AG09319 (cell line): ENCODE measurements at regions not wholly inside any gene's neighbourhood (a gene's known extent, or its start where the extent isn't known, plus 50 kb on each side); places are given as distances from the start of the nearest gene placed in this dataset.

Source experiments
- DNase-seq: peaks from one replicate; pipeline ENCODE4 v3.0.0-alpha.2; 2010; ENCODE audit warnings: low read depth; ENCODE audit errors: extremely low read depth
- CTCF ChIP-seq: IDR thresholded peaks from 2 replicates; pipeline ENCODE4 v1.5.1; 2011; ENCODE audit warnings: low read depth, mild to moderate bottlenecking, inconsistent platforms, low read length, moderate library complexity

GRCh38 chr1:234841710-234842231 is 231.8 kb upstream of the IRF2BP2 start:
- no peak for DNase-seq
- no peak for TF ChIP-seq CTCF

GRCh38 chr1:234841281-234841680 is 231.3 kb upstream of the IRF2BP2 start:
- no peak for TF ChIP-seq CTCF
- no peak for DNase-seq

- no peak for DNase-seq
- no peak for TF ChIP-seq CTCF
Measured at GRCh38 chr1:234840843-234841242, 230.9 kb upstream of the IRF2BP2 start.

- no peak for TF ChIP-seq CTCF
- no peak for DNase-seq
Measured at GRCh38 chr1:234840253-234840652, 230.3 kb upstream of the IRF2BP2 start.

GRCh38 chr1:234839663-234840062 is 229.7 kb upstream of the IRF2BP2 start:
- no peak for DNase-seq
- no peak for TF ChIP-seq CTCF

GRCh38 chr1:234838820-234839219 is 228.8 kb upstream of the IRF2BP2 start:
- DNase-seq = no peak
- no peak for TF ChIP-seq CTCF

- no peak for TF ChIP-seq CTCF
- no peak for DNase-seq
Measured at GRCh38 chr1:234838182-234838581, 228.2 kb upstream of the IRF2BP2 start.
